ENCODE measurements at regions not wholly inside any gene's neighbourhood (a gene's known extent, or its start where the extent isn't known, plus 50 kb on each side); places are given as distances from the start of the nearest gene placed in this dataset.
"Not testable (repeated sequence)": the region's sequence is repeated elsewhere in the genome, so short reads cannot be mapped to it uniquely, and the experiment has no call there.

- peak; percentile 35 for DNase-seq
These were observed 136.7 kb downstream of the CAVIN4 start for GRCh38 chr9:100714372-100715099.

- no peak for DNase-seq
These were observed 137.2 kb downstream of the CAVIN4 start for GRCh38 chr9:100715100-100715380.

GRCh38 chr9:100718717-100719116 is 140.8 kb downstream of the CAVIN4 start:
- DNase-seq: no peak

GRCh38 chr9:100720922-100721321 is 143.0 kb downstream of the CAVIN4 start:
- no peak for DNase-seq

GRCh38 chr9:100724886-100725285 is 147.0 kb downstream of the CAVIN4 start:
- DNase-seq: no peak

- DNase-seq: no peak
These were observed 147.5 kb downstream of the CAVIN4 start for GRCh38 chr9:100725371-100725770.

GRCh38 chr9:100729336-100729895 is 151.5 kb downstream of the CAVIN4 start:
- no peak for DNase-seq

- DNase-seq: no peak
These were observed 152.2 kb downstream of the CAVIN4 start for GRCh38 chr9:100730086-100730485.

- no peak for DNase-seq
These were observed 153.2 kb downstream of the CAVIN4 start for GRCh38 chr9:100731038-100731556.

- DNase-seq: no peak
These were observed 153.7 kb downstream of the CAVIN4 start for GRCh38 chr9:100731557-100731956.

GRCh38 chr9:100739208-100739607 is 161.3 kb downstream of the CAVIN4 start:
- DNase-seq: no peak

- no peak for DNase-seq
These were observed 161.8 kb downstream of the CAVIN4 start for GRCh38 chr9:100739666-100740065.

GRCh38 chr9:100748930-100749329 is 171.1 kb downstream of the CAVIN4 start:
- DNase-seq: not testable (repeated sequence)

GRCh38 chr9:100756217-100756616 is 178.3 kb downstream of the CAVIN4 start:
- DNase-seq: no peak

GRCh38 chr9:100759215-100759614 is 181.3 kb downstream of the CAVIN4 start:
- no peak for DNase-seq

- DNase-seq: no peak
These were observed 183.5 kb downstream of the CAVIN4 start for GRCh38 chr9:100761276-100761802.

GRCh38 chr9:100774326-100774725 is 196.4 kb downstream of the CAVIN4 start:
- no peak for DNase-seq

- DNase-seq: no peak
These were observed 197.1 kb downstream of the CAVIN4 start for GRCh38 chr9:100774962-100775361.

GRCh38 chr9:100775912-100776311 is 198.0 kb downstream of the CAVIN4 start:
- DNase-seq: no peak

GRCh38 chr9:100784755-100785154 is 206.9 kb downstream of the CAVIN4 start:
- DNase-seq: no peak

- DNase-seq: no peak
These were observed 208.1 kb downstream of the CAVIN4 start for GRCh38 chr9:100785946-100786345.

GRCh38 chr9:100794738-100795269 is 216.9 kb downstream of the CAVIN4 start:
- DNase-seq: no peak

- no peak for DNase-seq
These were observed 224.6 kb upstream of the PLPPR1 start for GRCh38 chr9:100803956-100804355.

- no peak for DNase-seq
These were observed 216.9 kb upstream of the PLPPR1 start for GRCh38 chr9:100811643-100812042.

Data from NCI-H526 treated with DMSO at 0.1 percent for 48 hours (cell line).